K562 (cell line): ENCODE measurements at regions not wholly inside any gene's neighbourhood (a gene's known extent, or its start where the extent isn't known, plus 50 kb on each side); places are given as distances from the start of the nearest gene placed in this dataset.

Source experiments
- ATAC-seq: fragments of 200-7000 bp; cut with Tn5 transposase; 3 replicates; pipeline ENCODE4 v1.9.1; 2020; ENCODE audit warnings: moderate library complexity
- BruUV-seq: library from RNA; stranded (reverse); fragments of 400-500 nt; replicated peaks from 2 replicates; lab custom pipeline; 2021; lab: Mats Ljungman, UMichigan
- CTCF ChIA-PET: fragments of 300-600 bp; formaldehyde crosslinking; extraction: SDS; loops from one replicate; lab custom pipeline; 2021; ENCODE audit warnings: low intra/inter-chr PET ratio; lab: Yijun Ruan, JAX
- POLR2A ChIA-PET: fragments of 300-600, 350-650 bp; sonication (Branson Sonifier 250); formaldehyde crosslinking; extraction: SDS; loops from one replicate; lab custom pipeline; 2021; ENCODE audit warnings: antibody characterized with exemption, inconsistent platforms; lab: Yijun Ruan, JAX
- DNase-seq, 4 experiments: peaks; one replicate each; pipeline versions ENCODE4 v3.0.0 to v3.0.0-alpha.2; 2011 to 2018; ENCODE audit warnings: low spot score in 3 of 4, mixed read lengths in 3 of 4; ENCODE audit errors: extremely low read depth in 1 of 4
- FAIRE-seq: peaks from 2 replicates; lab custom pipeline; 2011; peaks lifted over from hg19 to GRCh38; lab: Jason Lieb, UNC
- H2AFZ ChIP-seq: 2 replicates; pipeline ENCODE4 v1.6.0; 2011; ENCODE audit warnings: low read depth, low read length, control low read depth, inconsistent platforms
- H3K27ac ChIP-seq: fragments of 200-600 bp; 3 replicates; pipeline ENCODE4 v1.8.0; 2011; ENCODE audit warnings: low read depth, mild to moderate bottlenecking, control low read depth, inconsistent platforms, low read length, moderate library complexity, mixed read lengths; ENCODE audit errors: extremely low read depth
- H3K27me3 ChIP-seq, 2 experiments: fragments of 300-600 bp in 1 of 2; 2 replicates in 1 of 2; 3 replicates in 1 of 2; pipeline versions ENCODE4 v1.6.0 to v1.8.0; 2011; ENCODE audit warnings: inconsistent platforms in 2 of 2, low read length in 2 of 2, mild to moderate bottlenecking in 1 of 2, mixed read lengths in 1 of 2, moderate library complexity in 1 of 2; ENCODE audit not compliant: control insufficient read depth in 2 of 2, insufficient read depth in 2 of 2
- H3K36me3 ChIP-seq: fragments of 300-600 bp; 3 replicates; pipeline ENCODE4 v1.8.0; 2011; ENCODE audit warnings: mild to moderate bottlenecking, low read length, inconsistent platforms; ENCODE audit not compliant: control insufficient read depth, insufficient read depth
- H3K4me1 ChIP-seq, 2 experiments: fragments of 200-600 bp in 1 of 2; replicated peaks in 1 of 2; 2 replicates in 1 of 2; 3 replicates in 1 of 2; pipeline versions ENCODE4 v1.5.1 to v1.8.0; 2011; ENCODE audit warnings: inconsistent platforms in 2 of 2, low read length in 2 of 2, mild to moderate bottlenecking in 1 of 2, mixed read lengths in 1 of 2, moderate library complexity in 1 of 2; ENCODE audit not compliant: control insufficient read depth in 2 of 2, insufficient read depth in 2 of 2
- H3K4me2 ChIP-seq: 2 replicates; pipeline ENCODE4 v1.6.1; 2011; ENCODE audit warnings: low read length, control low read depth, inconsistent platforms, mixed read lengths; ENCODE audit not compliant: insufficient read depth
- H3K4me3 ChIP-seq: fragments of 200-600 bp; sonication (generic), shearing (Covaris generic); 2 replicates; pipeline ENCODE4 v1.5.1; 2016; ENCODE audit warnings: control low read depth, inconsistent platforms
- H3K79me2 ChIP-seq: fragments of 200-600 bp; 3 replicates; pipeline ENCODE4 v1.8.0; 2011; ENCODE audit warnings: low read length, inconsistent platforms; ENCODE audit not compliant: control insufficient read depth, insufficient read depth
- H3K9ac ChIP-seq, 2 experiments: 2 replicates each; pipeline versions ENCODE4 v1.6.0 to v1.6.1; 2011; ENCODE audit warnings: low read depth in 2 of 2, low read length in 2 of 2, control low read depth in 1 of 2, inconsistent platforms in 1 of 2, mild to moderate bottlenecking in 1 of 2, mixed read lengths in 1 of 2; ENCODE audit not compliant: insufficient read depth in 1 of 2
- H3K9me1 ChIP-seq: one replicate; pipeline ENCODE4 v1.6.0; 2011; ENCODE audit warnings: inconsistent platforms, mild to moderate bottlenecking, low read length, moderate library complexity; ENCODE audit not compliant: control insufficient read depth, insufficient read depth
- H3K9me3 ChIP-seq: replicated peaks from 2 replicates; pipeline ENCODE4 v1.5.1; 2011; ENCODE audit warnings: low read depth, low read length, inconsistent platforms; ENCODE audit not compliant: control insufficient read depth, insufficient read depth
- H4K20me1 ChIP-seq: replicated peaks from 2 replicates; pipeline ENCODE4 v1.6.1; 2011; ENCODE audit warnings: low read length, inconsistent platforms, mixed read lengths; ENCODE audit not compliant: control insufficient read depth, insufficient read depth
- ARNT ChIP-seq, 2 experiments: fragments of 450-650 bp; IDR thresholded peaks; 2 replicates each; pipeline ENCODE4 v1.6.1; 2016; ENCODE audit warnings: mild to moderate bottlenecking in 1 of 2
- CTCF ChIP-seq, 3 experiments: IDR thresholded peaks in 2 of 3; conservative IDR thresholded peaks in 1 of 3; 2 replicates each; pipeline ENCODE4 v1.5.1; 2011 to 2012; ENCODE audit warnings: low read length in 3 of 3, mild to moderate bottlenecking in 3 of 3, control low read depth in 2 of 3, improper control_type of control experiment in 1 of 3, inconsistent platforms in 1 of 3, low read depth in 1 of 3, mixed read lengths in 1 of 3, moderate library complexity in 1 of 3; ENCODE audit not compliant: insufficient read depth in 2 of 3
- ESRRA ChIP-seq: fragments of 450-650 bp; IDR thresholded peaks from 2 replicates; pipeline ENCODE4 v1.6.1; 2014; ENCODE audit warnings: low read depth, mild to moderate bottlenecking, moderate library complexity, borderline replicate concordance
- ETS2 ChIP-seq: IDR thresholded peaks from 2 replicates; pipeline ENCODE4 v1.6.1; 2016; ENCODE audit warnings: borderline replicate concordance, missing genetic modification characterization, mild to moderate bottlenecking, moderate library complexity, missing compliant biosample characterization; ENCODE audit not compliant: poor library complexity, severe bottlenecking
- GATA2 ChIP-seq: sonication (generic); formaldehyde crosslinking; IDR thresholded peaks from 2 replicates; pipeline ENCODE4 v1.4.0; 2020; ENCODE audit warnings: mild to moderate bottlenecking, missing genetic modification reagents
- MED1 ChIP-seq: sonication (generic); formaldehyde crosslinking; IDR thresholded peaks from 2 replicates; pipeline ENCODE4 v1.8.1; 2023; ENCODE audit warnings: missing genetic modification reagents, borderline replicate concordance
- RAD51 ChIP-seq: fragments of 450-650 bp; IDR thresholded peaks from 2 replicates; pipeline ENCODE4 v1.7.1; 2016; ENCODE audit warnings: low read depth, mild to moderate bottlenecking, borderline replicate concordance
- SAFB ChIP-seq: fragments of 200-400 bp; formaldehyde crosslinking; IDR thresholded peaks from 2 replicates; pipeline ENCODE4 v1.6.1; 2017; ENCODE audit warnings: low read depth, low read length, borderline replicate concordance
- YY1 ChIP-seq, 3 experiments: IDR thresholded peaks; 2 replicates each; pipeline ENCODE4 v1.6.1; 2011; ENCODE audit warnings: low read length in 2 of 3, mild to moderate bottlenecking in 2 of 3, moderate library complexity in 2 of 3, borderline replicate concordance in 1 of 3, control low read depth in 1 of 3, low read depth in 1 of 3; ENCODE audit not compliant: insufficient read depth in 3 of 3, insufficient replicate concordance in 2 of 3, control insufficient read depth in 1 of 3, insufficient read length in 1 of 3; ENCODE audit errors: extremely low read depth in 1 of 3
- ZC3H11A ChIP-seq: IDR thresholded peaks from 2 replicates; pipeline ENCODE4 v1.6.1; 2012; ENCODE audit warnings: low read depth, low read length, improper control_type of control experiment
- ZFP1 ChIP-seq: fragments of 450-650 bp; formaldehyde crosslinking; IDR thresholded peaks from 2 replicates; pipeline ENCODE4 v1.4.0; 2020; ENCODE audit warnings: mild to moderate bottlenecking, mixed read lengths
- ZNF212 ChIP-seq: fragments of 450-650 bp; formaldehyde crosslinking; IDR thresholded peaks from 2 replicates; pipeline ENCODE4 v1.4.0; 2020; ENCODE audit warnings: mild to moderate bottlenecking
- ZNF766 ChIP-seq: fragments of 200-800 bp; sonication (Bioruptor generic); conservative IDR thresholded peaks from 2 replicates; pipeline ENCODE4 v1.6.1; 2016; ENCODE audit warnings: missing genetic modification characterization, missing compliant biosample characterization
- WGBS: fragments of 100-300 bp; shearing (Covaris generic); methylation state at CpG from one replicate; pipeline ENCODE4 v1.1.6; 2016; ENCODE audit warnings: low coverage, mixed read lengths; ENCODE audit not compliant: insufficient coverage; ENCODE audit errors: missing lambda C conversion rate; 5-methylcytosine and 5-hydroxymethylcytosine counted together
- in situ Hi-C: fragments of 300-500 bp; cut with MboI; formaldehyde crosslinking; loops from 4 replicates; pipeline ENCODE4 v1.15.0; 2018; ENCODE audit warnings: inconsistent platforms, mixed read lengths
- intact Hi-C: fragments of 100-400 bp; cut with micrococcal nuclease; formaldehyde crosslinking; loops from 2 replicates; pipeline ENCODE4 v1.14.2; 2022

- no peak for TF ChIP-seq GATA2 (CRISPR knock-in tag)
- no peak for TF ChIP-seq ETS2
- TF ChIP-seq RAD51 = no peak
- TF ChIP-seq MED1 (CRISPR knock-in tag) = no peak
- no peak for TF ChIP-seq ARNT (IDR thresholded peaks at IDR 0.05)
- TF ChIP-seq ZC3H11A = no peak
- TF ChIP-seq ZNF212 (CRISPR knock-in tag) = no peak
- no peak for TF ChIP-seq ZNF766
- TF ChIP-seq ZFP1 (CRISPR knock-in tag) = no peak
These were observed 76.3 kb downstream of the MED10 start (continued) for GRCh38 chr5:6302075-6302474.

GRCh38 chr5:6296524-6296923, 81.8 kb downstream of the MED10 start:
- in situ Hi-C loops = no loop called here
- ChIA-PET CTCF (no interaction called here), POLR2A (no interaction called here)
- H3K36me3 ChIP-seq = no peaks in the 10 kb centered on the region
- intact Hi-C loops = no loop called here
- no peaks in the 10 kb centered on the region for H4K20me1 ChIP-seq
- 6% methylated on average over 8 of the region's 8 CpGs for WGBS
- no peaks in the 10 kb centered on the region for H3K27me3 ChIP-seq
- FAIRE-seq (no peak), ATAC-seq (peak; percentile 70; the same call in 2 of the 3 replicates), DNase-seq (peak in 1 of 4 experiments; percentile 12)
- H2AFZ ChIP-seq = no peak overlapping the region
- no peaks in the 10 kb centered on the region for H3K9me1 ChIP-seq
- H3K4me1 ChIP-seq = no peaks in the 10 kb centered on the region
- no peaks in the 10 kb centered on the region for H3K79me2 ChIP-seq
- no TSS peak for BruUV-seq
- H3K9me3 ChIP-seq = no peaks in the 10 kb centered on the region
- H3K4me3 ChIP-seq = no peak overlapping the region
- TF ChIP-seq YY1 (IDR thresholded peaks at IDR 0.05; ENCODE audit: borderline replicate concordance in 1 of 3, control insufficient read depth in 1 of 3, extremely low read depth in 1 of 3, insufficient read depth in 3 of 3, insufficient read length in 1 of 3, insufficient replicate concordance in 2 of 3, low read depth in 1 of 3, low read length in 2 of 3) = peak in 1 of 3 experiments; percentile 54
- peak; percentile 56 for TF ChIP-seq ESRRA
- TF ChIP-seq SAFB = no peak
- TF ChIP-seq CTCF (IDR thresholded peaks at IDR 0.05 in 2 of 3, conservative IDR thresholded peaks at IDR 0.05 in 1 of 3; ENCODE audit: insufficient read depth in 2 of 3, low read depth in 1 of 3, low read length in 3 of 3) = peak; percentile 8 to 22 (median 11); a peak in 1 of 6 replicates
- H3K27ac ChIP-seq = no peak overlapping the region
- no peak overlapping the region for H3K4me2 ChIP-seq
- H3K9ac ChIP-seq = no peak overlapping the region
